ENCODE measurements at regions not wholly inside any gene's neighbourhood (a gene's known extent, or its start where the extent isn't known, plus 50 kb on each side); places are given as distances from the start of the nearest gene placed in this dataset.

DNA sequence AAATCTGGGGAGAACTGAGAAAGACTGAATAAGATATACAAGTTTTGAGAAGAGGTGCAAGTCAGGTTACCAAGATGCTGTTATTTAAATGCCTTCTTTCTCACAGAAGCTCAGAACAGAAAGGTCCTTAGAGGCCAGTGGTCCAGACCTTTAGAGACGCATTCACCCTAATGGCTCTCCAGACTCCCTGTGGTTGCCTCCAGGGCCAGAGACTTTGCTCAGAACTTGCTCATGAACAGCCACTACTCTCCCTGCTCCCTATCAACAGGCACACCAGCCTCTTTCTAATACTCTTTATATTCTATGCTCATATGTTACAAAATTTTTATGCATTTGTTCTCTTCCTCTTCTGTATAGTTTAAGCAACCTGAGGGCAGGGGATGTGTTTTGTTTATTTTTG is 349.0 kb upstream of the TNP1 start:
- H3K4me3 Mint-ChIP-seq: no peak overlapping the region
- no peak for DNase-seq
- H3K4me1 Mint-ChIP-seq (ENCODE audit: low read depth): no peaks in the 10 kb centered on the region
- peaks cover 28% of the 10 kb centered on the region for H3K27me3 Mint-ChIP-seq (ENCODE audit: low read depth)
- no peak for ATAC-seq
- H3K9me3 Mint-ChIP-seq: no peaks in the 10 kb centered on the region
- H3K36me3 Mint-ChIP-seq (ENCODE audit: insufficient read depth): no peaks in the 10 kb centered on the region

GRCh38 chr2:217207699-217208010 is 347.8 kb upstream of the TNP1 start:
- Mint-ChIP-seq H3K9me3 (peaks cover 5% of the 10 kb centered on the region), H3K4me1 (ENCODE audit: low read depth) (no peaks in the 10 kb centered on the region), H3K27me3 (ENCODE audit: low read depth) (peaks cover 30% of the 10 kb centered on the region), H3K4me3 (no peak overlapping the region), H3K36me3 (ENCODE audit: insufficient read depth) (no peaks in the 10 kb centered on the region)
- no peak for ATAC-seq
- DNase-seq: no peak

DNA sequence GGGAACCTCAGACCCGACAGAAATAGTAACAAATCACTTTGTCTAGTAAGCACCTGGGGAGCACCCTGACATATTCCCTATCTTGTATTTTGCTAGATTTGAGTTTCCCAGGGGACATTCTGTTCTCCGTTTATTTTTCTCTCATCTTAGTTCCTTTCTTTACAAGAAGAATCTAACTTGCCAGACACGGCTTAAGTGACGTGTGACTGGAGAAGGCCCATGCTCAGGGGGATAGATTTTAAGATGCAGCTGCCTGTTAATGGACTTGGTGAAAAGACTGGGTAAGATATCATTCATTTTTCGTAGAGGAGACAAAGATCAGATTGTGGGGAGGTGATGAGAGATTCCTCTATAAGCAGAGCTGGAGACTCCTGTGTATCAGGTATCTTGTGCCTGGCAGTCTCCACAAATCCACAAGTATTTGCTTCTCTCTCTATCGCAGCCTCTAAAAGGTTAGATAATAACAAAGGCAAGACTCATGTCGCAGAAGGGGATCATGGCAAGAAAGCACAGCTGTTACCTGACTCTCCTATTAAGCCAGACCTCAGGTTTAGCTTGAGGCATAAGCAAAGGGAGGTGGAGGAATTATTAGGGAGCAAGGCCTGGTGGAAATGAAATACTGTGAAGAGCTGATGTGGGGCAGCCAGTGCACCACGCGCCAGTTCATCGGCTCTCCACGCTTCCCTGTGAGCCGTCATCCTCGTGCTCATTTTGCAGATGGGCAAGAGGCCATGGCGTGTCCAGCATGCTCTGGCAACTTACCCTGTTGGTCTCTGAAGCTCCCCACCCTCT is 347.2 kb upstream of the TNP1 start:
- Mint-ChIP-seq H3K27me3 (ENCODE audit: low read depth) (peaks cover 30% of the 10 kb centered on the region), H3K4me1 (ENCODE audit: low read depth) (no peaks in the 10 kb centered on the region), H3K9me3 (peaks cover 5% of the 10 kb centered on the region), H3K4me3 (no peak overlapping the region), H3K36me3 (ENCODE audit: insufficient read depth) (no peaks in the 10 kb centered on the region)
- DNase-seq (no peak), ATAC-seq (no peak)

- Mint-ChIP-seq H3K27me3 (ENCODE audit: low read depth) (peaks cover 27% of the 10 kb centered on the region), H3K9me3 (peaks cover 5% of the 10 kb centered on the region), H3K4me1 (ENCODE audit: low read depth) (no peaks in the 10 kb centered on the region), H3K36me3 (ENCODE audit: insufficient read depth) (no peaks in the 10 kb centered on the region), H3K4me3 (no peak overlapping the region)
- DNase-seq (no peak), ATAC-seq (no peak)
Measured at GRCh38 chr2:217206016-217206725, 346.3 kb upstream of the TNP1 start.

DNA sequence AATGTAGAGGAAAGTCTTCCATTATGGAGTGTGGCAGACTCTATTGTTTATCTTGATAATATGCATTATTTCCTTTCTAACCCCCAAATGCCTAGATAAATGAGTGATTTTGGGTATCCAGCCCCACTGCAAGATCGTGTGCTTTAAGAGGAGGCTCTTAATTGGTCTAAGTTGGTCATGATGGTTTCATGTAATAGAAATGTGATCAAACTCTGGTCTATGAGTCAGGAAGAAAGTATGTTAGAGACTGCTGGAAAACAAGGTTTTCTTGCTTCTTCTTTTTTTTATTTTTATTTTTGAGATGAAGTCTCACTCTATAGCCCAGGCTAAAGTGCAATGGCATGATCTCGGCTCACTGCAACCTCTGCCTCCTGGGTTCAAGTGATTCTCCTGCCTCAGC is 344.5 kb upstream of the TNP1 start:
- no peaks in the 10 kb centered on the region for H3K4me1 Mint-ChIP-seq (ENCODE audit: low read depth)
- no peaks in the 10 kb centered on the region for H3K36me3 Mint-ChIP-seq (ENCODE audit: insufficient read depth)
- H3K4me3 Mint-ChIP-seq: no peak overlapping the region
- H3K9me3 Mint-ChIP-seq: peaks cover 5% of the 10 kb centered on the region
- peaks cover 22% of the 10 kb centered on the region for H3K27me3 Mint-ChIP-seq (ENCODE audit: low read depth)
- DNase-seq (no peak), ATAC-seq (no peak)

- DNase-seq (no peak), ATAC-seq (no peak)
- Mint-ChIP-seq H3K27me3 (ENCODE audit: low read depth) (peaks cover 19% of the 10 kb centered on the region), H3K4me1 (ENCODE audit: low read depth) (no peaks in the 10 kb centered on the region), H3K9me3 (peaks cover 5% of the 10 kb centered on the region), H3K4me3 (no peak overlapping the region), H3K36me3 (ENCODE audit: insufficient read depth) (no peaks in the 10 kb centered on the region)
Measured at GRCh38 chr2:217203086-217203485, 343.2 kb upstream of the TNP1 start.

GRCh38 chr2:217199255-217199630 is 339.4 kb upstream of the TNP1 start:
- Mint-ChIP-seq H3K4me1 (ENCODE audit: low read depth) (no peaks in the 10 kb centered on the region), H3K27me3 (ENCODE audit: low read depth) (peaks cover 5% of the 10 kb centered on the region), H3K9me3 (peaks cover 11% of the 10 kb centered on the region), H3K36me3 (ENCODE audit: insufficient read depth) (no peaks in the 10 kb centered on the region), H3K4me3 (no peak overlapping the region)
- DNase-seq (no peak), ATAC-seq (no peak)

DNA sequence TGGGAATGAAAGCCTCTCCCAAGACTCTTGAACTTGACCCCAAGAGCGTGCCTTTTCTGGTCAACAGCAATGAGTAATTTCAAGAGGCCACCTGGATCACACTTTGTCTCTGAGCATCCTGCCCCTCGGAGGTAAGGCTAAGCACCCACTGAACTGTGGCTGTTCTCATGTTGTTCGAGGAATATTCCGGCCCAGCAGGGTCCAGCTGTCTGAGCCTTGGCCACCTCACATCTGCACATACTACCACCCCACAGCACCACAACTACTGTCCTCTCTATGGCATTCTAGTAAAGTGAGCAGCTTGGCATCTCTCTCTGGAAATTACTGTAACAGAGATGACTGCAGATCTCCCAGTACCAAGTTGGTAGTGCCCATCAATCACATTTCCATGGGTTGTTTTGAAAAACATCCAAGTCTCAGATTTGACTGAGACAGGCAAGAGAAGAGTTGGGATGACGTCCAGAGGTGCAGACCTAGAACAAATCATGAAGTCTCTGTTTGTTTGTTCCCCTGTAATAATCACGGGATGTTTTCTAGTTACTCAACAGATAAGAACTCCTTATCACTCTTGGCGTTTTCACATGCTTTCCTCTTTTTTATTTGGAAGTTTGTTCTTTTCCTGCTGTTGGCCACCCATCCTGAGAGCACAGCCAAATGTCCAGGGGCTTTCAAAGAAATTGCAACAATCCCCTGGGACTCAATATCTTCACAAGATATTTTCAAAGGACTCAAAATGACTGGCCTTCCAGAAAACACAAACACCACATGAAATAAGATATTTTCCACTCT is 336.0 kb upstream of the TNP1 start:
- DNase-seq (no peak), ATAC-seq (no peak)
- H3K36me3 Mint-ChIP-seq (ENCODE audit: insufficient read depth): no peaks in the 10 kb centered on the region
- H3K4me3 Mint-ChIP-seq: no peak overlapping the region
- H3K4me1 Mint-ChIP-seq (ENCODE audit: low read depth): no peaks in the 10 kb centered on the region
- peaks cover 6% of the 10 kb centered on the region for H3K9me3 Mint-ChIP-seq
- peaks cover 3% of the 10 kb centered on the region for H3K27me3 Mint-ChIP-seq (ENCODE audit: low read depth)

DNA sequence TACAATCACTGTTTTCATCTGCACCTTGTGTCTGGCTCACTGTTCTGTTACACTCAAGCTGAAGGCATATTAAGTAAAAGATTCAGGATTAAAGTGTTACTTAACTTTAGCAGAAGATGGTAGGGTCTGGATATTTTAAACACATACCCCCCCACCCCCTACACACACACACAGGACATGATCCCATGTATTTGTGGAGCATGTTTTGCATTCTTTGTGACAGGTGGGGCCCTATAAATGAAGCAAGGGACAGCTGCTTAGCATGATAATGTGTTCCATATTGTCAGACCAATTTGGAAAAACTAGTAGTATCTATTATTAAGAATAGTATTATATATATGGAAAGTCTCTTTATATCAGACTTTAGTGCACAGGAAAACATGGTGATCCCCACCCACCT is 335.2 kb upstream of the TNP1 start:
- H3K4me1 Mint-ChIP-seq (ENCODE audit: low read depth): no peaks in the 10 kb centered on the region
- DNase-seq (no peak), ATAC-seq (no peak)
- H3K36me3 Mint-ChIP-seq (ENCODE audit: insufficient read depth): no peaks in the 10 kb centered on the region
- H3K4me3 Mint-ChIP-seq: no peak overlapping the region
- H3K9me3 Mint-ChIP-seq: peaks cover 6% of the 10 kb centered on the region
- H3K27me3 Mint-ChIP-seq (ENCODE audit: low read depth): peaks cover 3% of the 10 kb centered on the region

DNA sequence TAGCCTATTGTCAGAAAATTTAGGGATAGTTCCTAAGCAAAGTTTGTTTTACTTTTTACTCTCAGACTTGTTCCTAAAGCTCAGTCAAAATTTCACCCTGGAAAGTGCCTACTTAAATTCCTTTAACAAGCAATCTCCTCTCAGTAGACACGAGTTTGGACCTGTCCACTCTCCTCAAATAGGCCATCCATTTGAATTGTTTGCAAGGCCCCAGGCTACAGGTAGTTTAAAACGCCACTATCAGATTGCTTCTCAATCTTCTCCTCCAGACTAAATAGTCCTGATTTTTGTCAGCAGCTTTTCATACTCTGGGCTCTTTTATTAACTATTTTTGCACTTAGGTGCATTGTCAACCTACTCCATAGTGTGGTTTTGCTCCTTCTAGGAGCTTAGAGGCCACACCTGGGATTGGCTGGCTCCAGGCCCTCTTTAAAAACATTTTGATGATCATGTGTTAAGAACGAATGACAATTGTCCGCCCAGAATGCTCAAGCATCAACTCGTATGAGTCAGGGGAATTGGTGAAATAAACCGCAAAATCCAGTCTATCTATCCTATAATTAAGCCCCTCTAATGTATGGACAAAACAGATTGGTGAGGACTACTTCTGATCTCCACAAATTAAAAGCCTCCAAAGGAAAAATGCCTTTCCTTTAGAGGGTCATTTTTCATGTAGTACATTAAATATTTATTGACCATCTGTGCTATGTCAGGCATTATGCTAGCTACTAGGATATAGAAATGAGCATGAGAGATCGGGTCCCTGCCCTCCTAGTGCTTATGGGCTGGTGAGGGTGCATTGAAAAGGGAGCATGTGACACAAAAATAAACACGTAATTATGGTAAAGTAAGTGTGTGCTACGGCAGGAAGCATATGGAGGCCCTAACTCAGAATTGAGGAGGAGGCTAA is 333.8 kb upstream of the TNP1 start:
- Mint-ChIP-seq H3K36me3 (ENCODE audit: insufficient read depth) (no peaks in the 10 kb centered on the region), H3K9me3 (peaks cover 6% of the 10 kb centered on the region), H3K4me3 (no peak overlapping the region), H3K4me1 (ENCODE audit: low read depth) (no peaks in the 10 kb centered on the region), H3K27me3 (ENCODE audit: low read depth) (no peaks in the 10 kb centered on the region)
- ATAC-seq (no peak), DNase-seq (no peak)

DNA sequence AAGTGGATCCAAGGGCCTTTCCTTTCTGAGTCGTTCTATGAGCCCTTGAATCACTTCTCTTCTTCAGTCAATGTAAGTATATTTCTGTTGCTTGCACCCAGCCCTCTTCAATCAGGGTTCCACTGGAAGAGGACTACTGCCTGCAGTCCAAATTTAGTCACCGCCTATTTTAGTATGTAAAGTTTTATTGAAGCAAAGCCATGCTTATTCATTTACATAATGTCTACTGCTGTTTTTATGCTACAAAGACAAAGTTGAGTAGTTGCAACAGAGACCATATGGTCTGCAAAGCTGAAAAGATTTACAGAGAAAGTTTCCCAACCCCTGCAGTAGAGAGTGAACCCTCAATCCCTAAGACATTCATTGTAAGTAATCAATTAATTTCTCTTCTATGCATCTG is 332.5 kb upstream of the TNP1 start:
- Mint-ChIP-seq H3K9me3 (peaks cover 6% of the 10 kb centered on the region), H3K4me3 (no peak overlapping the region), H3K27me3 (ENCODE audit: low read depth) (no peaks in the 10 kb centered on the region), H3K36me3 (ENCODE audit: insufficient read depth) (no peaks in the 10 kb centered on the region), H3K4me1 (ENCODE audit: low read depth) (no peaks in the 10 kb centered on the region)
- ATAC-seq (no peak), DNase-seq (no peak)

- Mint-ChIP-seq H3K27me3 (ENCODE audit: low read depth) (no peaks in the 10 kb centered on the region), H3K4me1 (ENCODE audit: low read depth) (no peaks in the 10 kb centered on the region), H3K36me3 (ENCODE audit: insufficient read depth) (no peaks in the 10 kb centered on the region), H3K4me3 (no peak overlapping the region), H3K9me3 (no peaks in the 10 kb centered on the region)
- ATAC-seq (no peak), DNase-seq (no peak)
Measured at GRCh38 chr2:217189747-217190146, 329.9 kb upstream of the TNP1 start.

GRCh38 chr2:217189131-217189530 is 329.3 kb upstream of the TNP1 start:
- no peak for DNase-seq
- Mint-ChIP-seq H3K9me3 (no peaks in the 10 kb centered on the region), H3K27me3 (ENCODE audit: low read depth) (no peaks in the 10 kb centered on the region), H3K4me1 (ENCODE audit: low read depth) (no peaks in the 10 kb centered on the region), H3K36me3 (ENCODE audit: insufficient read depth) (no peaks in the 10 kb centered on the region), H3K4me3 (no peak overlapping the region)
- no peak for ATAC-seq

DNA sequence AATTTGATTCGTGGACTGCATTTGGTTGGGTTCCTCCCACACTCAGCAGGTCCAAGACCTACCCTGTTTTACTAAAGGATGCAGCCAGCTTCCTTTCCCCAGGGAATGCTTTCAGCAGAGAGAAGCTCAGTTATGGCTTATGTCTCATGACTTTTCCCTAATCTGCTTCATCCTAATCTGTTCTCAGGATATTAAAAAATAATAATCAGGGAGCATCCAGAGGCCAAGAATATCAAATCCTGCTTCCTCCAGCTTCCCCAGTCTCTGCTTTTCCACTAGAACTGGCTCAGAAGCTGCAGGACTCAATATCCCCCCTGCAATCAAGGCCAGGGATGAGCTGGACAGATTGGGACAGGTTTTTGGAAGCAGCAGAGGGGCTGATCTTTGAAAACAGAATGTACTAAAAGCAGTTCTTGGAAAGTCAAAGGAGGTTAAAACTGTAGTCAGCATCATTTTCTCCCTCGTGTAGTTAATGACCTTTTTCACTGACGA is 326.9 kb upstream of the TNP1 start:
- Mint-ChIP-seq H3K36me3 (ENCODE audit: insufficient read depth) (no peaks in the 10 kb centered on the region), H3K4me1 (ENCODE audit: low read depth) (no peaks in the 10 kb centered on the region), H3K4me3 (no peak overlapping the region), H3K9me3 (no peaks in the 10 kb centered on the region), H3K27me3 (ENCODE audit: low read depth) (no peaks in the 10 kb centered on the region)
- DNase-seq (no peak), ATAC-seq (no peak)

Data from activated T-cell treated with anti-CD3 and anti-CD28 coated beads, Interleukin-2, amount 50 U/mL, for 4 hours (primary cell).